GM12892 (cell line): ENCODE measurements at regions not wholly inside any gene's neighbourhood (a gene's known extent, or its start where the extent isn't known, plus 50 kb on each side); places are given as distances from the start of the nearest gene placed in this dataset.

Source experiments
- DNase-seq: peaks from one replicate; pipeline ENCODE4 v3.0.0; 2011; ENCODE audit not compliant: insufficient read length
- FAIRE-seq: peaks from 2 replicates; lab custom pipeline; 2011; peaks lifted over from hg19 to GRCh38; lab: Jason Lieb, UNC
- POLR2A ChIP-seq: IDR thresholded peaks from 2 replicates; pipeline ENCODE4 v1.6.1; 2011; ENCODE audit warnings: low read depth, low read length, control low read depth
- POLR2AphosphoS5 ChIP-seq: IDR thresholded peaks from 2 replicates; pipeline ENCODE4 v1.6.1; 2011; ENCODE audit warnings: low read depth, low read length, control low read depth
- TAF1 ChIP-seq: IDR thresholded peaks from 2 replicates; pipeline ENCODE4 v1.6.1; 2011; ENCODE audit warnings: low read depth, mild to moderate bottlenecking, control low read depth, low read length, borderline replicate concordance

GRCh38 chr2:145256551-145256950, 736.6 kb upstream of the ZEB2 start:
- TF ChIP-seq POLR2AphosphoS5 (no peak), TAF1 (no peak), POLR2A (no peak)
- DNase-seq: no peak
- no peak for FAIRE-seq

- FAIRE-seq (no peak), DNase-seq (no peak)
- TF ChIP-seq POLR2A (no peak), TAF1 (no peak), POLR2AphosphoS5 (no peak)
These were observed 734.4 kb upstream of the ZEB2 start for GRCh38 chr2:145254291-145254690.

GRCh38 chr2:145253492-145253891, 733.6 kb upstream of the ZEB2 start:
- no peak for TF ChIP-seq POLR2A
- TF ChIP-seq POLR2AphosphoS5: no peak
- no peak for TF ChIP-seq TAF1
- FAIRE-seq (no peak), DNase-seq (no peak)

- DNase-seq (no peak), FAIRE-seq (no peak)
- TF ChIP-seq POLR2A (no peak), TAF1 (no peak), POLR2AphosphoS5 (no peak)
These were observed 725.5 kb upstream of the ZEB2 start for GRCh38 chr2:145245268-145245870.

- no peak for TF ChIP-seq POLR2AphosphoS5
- no peak for TF ChIP-seq POLR2A
- TF ChIP-seq TAF1: no peak
- DNase-seq (no peak), FAIRE-seq (no peak)
These were observed 715.4 kb upstream of the ZEB2 start for GRCh38 chr2:145235312-145235711.

- FAIRE-seq (no peak), DNase-seq (no peak)
- no peak for TF ChIP-seq POLR2A
These were observed 710.6 kb upstream of the ZEB2 start for GRCh38 chr2:145230546-145230945.

GRCh38 chr2:145228506-145228905, 708.6 kb upstream of the ZEB2 start:
- TF ChIP-seq POLR2A (no peak), POLR2AphosphoS5 (no peak), TAF1 (no peak)
- DNase-seq (no peak), FAIRE-seq (no peak)

GRCh38 chr2:145226901-145227300, 707.0 kb upstream of the ZEB2 start:
- no peak for FAIRE-seq
- DNase-seq: no peak
- no peak for TF ChIP-seq TAF1
- TF ChIP-seq POLR2AphosphoS5: no peak
- TF ChIP-seq POLR2A: no peak

GRCh38 chr2:145221516-145221915, 701.6 kb upstream of the ZEB2 start:
- no peak for FAIRE-seq
- TF ChIP-seq POLR2A: no peak
- TF ChIP-seq TAF1: no peak
- TF ChIP-seq POLR2AphosphoS5: no peak
- DNase-seq: no peak

- FAIRE-seq: no peak
- TF ChIP-seq POLR2A (no peak), TAF1 (no peak), POLR2AphosphoS5 (no peak)
- DNase-seq: no peak
These were observed 701.1 kb upstream of the ZEB2 start for GRCh38 chr2:145221032-145221431.

- no peak for FAIRE-seq
- TF ChIP-seq TAF1 (no peak), POLR2A (no peak)
- no peak for DNase-seq
These were observed 700.6 kb upstream of the ZEB2 start for GRCh38 chr2:145220496-145220895.

GRCh38 chr2:145207884-145208283, 688.0 kb upstream of the ZEB2 start:
- TF ChIP-seq TAF1: no peak
- no peak for TF ChIP-seq POLR2A
- TF ChIP-seq POLR2AphosphoS5: no peak
- FAIRE-seq: no peak
- DNase-seq: no peak
